ENCODE measurements at regions not wholly inside any gene's neighbourhood (a gene's known extent, or its start where the extent isn't known, plus 50 kb on each side); places are given as distances from the start of the nearest gene placed in this dataset.

GRCh38 chr6:122082370-122082769 lies 317.1 kb upstream of the HSF2 start:
- CTCF ChIA-PET (ENCODE audit: low intra/inter-chr PET ratio), result no interaction called here
- Histone ChIP-seq H3K36me3 (ENCODE audit: control insufficient read depth, insufficient read depth, low read length) (no peaks in the 10 kb centered on the region), H3K79me2 (ENCODE audit: control insufficient read depth, insufficient read depth, low read length) (no peaks in the 10 kb centered on the region), H3K27me3 (ENCODE audit: control insufficient read depth in 2 of 2, insufficient read depth in 2 of 2, low read length in 2 of 2) (no peaks in the 10 kb centered on the region), H3K9me1 (ENCODE audit: control insufficient read depth, insufficient read depth, low read length) (no peaks in the 10 kb centered on the region), H3K4me2 (ENCODE audit: insufficient read depth, low read length) (no peak overlapping the region), H3K4me1 (replicated peaks in 1 of 2; ENCODE audit: control insufficient read depth in 2 of 2, insufficient read depth in 2 of 2, low read length in 2 of 2) (no peaks in the 10 kb centered on the region), H4K20me1 (replicated peaks; ENCODE audit: control insufficient read depth, insufficient read depth, low read length) (no peaks in the 10 kb centered on the region), H2AFZ (ENCODE audit: low read depth, low read length) (no peak overlapping the region), H3K9me3 (replicated peaks; ENCODE audit: control insufficient read depth, insufficient read depth, low read depth, low read length) (no peaks in the 10 kb centered on the region), H3K4me3 (no peak overlapping the region), H3K9ac (ENCODE audit: insufficient read depth in 1 of 2, low read depth in 2 of 2, low read length in 2 of 2) (no peak overlapping the region), H3K27ac (ENCODE audit: extremely low read depth, low read depth, low read length) (no peak overlapping the region)
- BruUV-seq (replicated peaks), result no TSS peak
- intact Hi-C loops (cut with micrococcal nuclease), result no loop called here
- POLR2A ChIA-PET, result no interaction called here
- FAIRE-seq (no peak), ATAC-seq (no peak), DNase-seq (ENCODE audit: extremely low read depth in 1 of 4, low spot score in 3 of 4) (no peak)
- TF ChIP-seq NR2C2 (CRISPR knock-in tag; IDR thresholded peaks at IDR 0.05), result no peak
- no peak for TF ChIP-seq NR2C2 (tag; IDR thresholded peaks at IDR 0.05)
- no peak for TF ChIP-seq PHB2 (IDR thresholded peaks at IDR 0.05; ENCODE audit: low read depth)
- no peak for TF ChIP-seq RNF2 (IDR thresholded peaks at IDR 0.05)
- TF ChIP-seq SIX5 (IDR thresholded peaks at IDR 0.05; ENCODE audit: borderline replicate concordance in 1 of 2, insufficient read depth in 1 of 2, low read depth in 1 of 2, low read length in 2 of 2), result no peak
- TF ChIP-seq AFF1 (IDR thresholded peaks at IDR 0.05; ENCODE audit: low read depth in 1 of 2, partially characterized antibody in 2 of 2), result no peak
- no peak for TF ChIP-seq BMI1 (IDR thresholded peaks at IDR 0.05; ENCODE audit: low read length)
- no peak for TF ChIP-seq BCL6 (CRISPR knock-in tag; IDR thresholded peaks at IDR 0.05)
- no peak for TF ChIP-seq ZHX1 (conservative IDR thresholded peaks at IDR 0.05; ENCODE audit: low read length)
- no peak for TF ChIP-seq RBM39 (optimal IDR thresholded peaks at IDR 0.05; ENCODE audit: low read depth, low read length)
- TF ChIP-seq XRCC3 (IDR thresholded peaks at IDR 0.05), result no peak
- no peak for TF ChIP-seq PRPF4 (IDR thresholded peaks at IDR 0.05; ENCODE audit: insufficient read depth, low read depth, low read length, poor library complexity, severe bottlenecking)
- 1% methylated on average over 10 of the region's 13 CpGs for WGBS (ENCODE audit: insufficient coverage, low coverage, missing lambda C conversion rate)
- in situ Hi-C loops (cut with MboI), result no loop called here

All from K562 (cell line).